Right lobe of liver (tissue), 6 donors: ENCODE measurements at regions not wholly inside any gene's neighbourhood (a gene's known extent, or its start where the extent isn't known, plus 50 kb on each side); places are given as distances from the start of the nearest gene placed in this dataset.
"Not testable (repeated sequence)": the region's sequence is repeated elsewhere in the genome, so short reads cannot be mapped to it uniquely, and the experiment has no call there.

Experiments
- ATAC-seq, 4 donors: fragments of 200-7000 bp; cut with Tn5 transposase; one replicate each; pipeline ENCODE4 v1.9.1; 2020; ENCODE audit warnings: mild to moderate bottlenecking in 4 of 4, moderate library complexity in 4 of 4
- DNase-seq, 3 donors: peaks; one replicate each; pipeline ENCODE4 v3.0.0-alpha.2; 2020
- H3K27ac ChIP-seq, 3 donors: fragments of 200-600 bp; one replicate each; pipeline ENCODE4 v1.8.0; 2022
- H3K27me3 ChIP-seq, 2 donors: fragments of 200-600 bp; one replicate each; pipeline ENCODE4 v1.8.0; 2022
- H3K36me3 ChIP-seq, 4 donors: fragments of 200-600 bp; sonication (generic) in 1 of 4; one replicate each; pipeline versions ENCODE4 v1.5.1 to v1.8.0; 2017 to 2022; ENCODE audit warnings: control low read depth in 1 of 4
- H3K4me1 ChIP-seq, 4 donors: fragments of 200-600 bp; sonication (generic) in 1 of 4; one replicate each; pipeline versions ENCODE4 v1.5.1 to v1.8.0; 2017 to 2022; ENCODE audit warnings: control low read depth in 1 of 4
- H3K4me3 ChIP-seq, 3 donors: fragments of 200-600 bp; one replicate each; pipeline ENCODE4 v1.8.0; 2022
- H3K9me3 ChIP-seq, 4 donors: fragments of 200-600 bp; sonication (generic) in 1 of 4; one replicate each; pipeline versions ENCODE4 v1.5.1 to v1.8.0; 2017 to 2022; ENCODE audit warnings: control low read depth in 1 of 4
- CTCF ChIP-seq, 4 donors: fragments of 200-600 bp in 3 of 4; fragments of 450-650 bp in 1 of 4; IDR thresholded peaks; one replicate each; pipeline versions ENCODE4 v1.5.1 to v1.8.0; 2016 to 2022; ENCODE audit warnings: antibody characterized with exemption in 4 of 4, mild to moderate bottlenecking in 2 of 4
- POLR2A ChIP-seq: fragments of 450-650 bp; IDR thresholded peaks from one replicate; pipeline ENCODE4 v1.6.1; 2017; ENCODE audit warnings: antibody characterized with exemption, mild to moderate bottlenecking
- WGBS: methylation state at CpG from one replicate; pipeline ENCODE4 v1.1.6; 2018; ENCODE audit warnings: low coverage, low lambda C conversion rate; ENCODE audit not compliant: insufficient coverage; ENCODE audit errors: missing lambda C conversion rate; 5-methylcytosine and 5-hydroxymethylcytosine counted together
- intact Hi-C, 2 donors: fragments of 100-400 bp; cut with DNase I; formaldehyde crosslinking; loops; one replicate each; pipeline versions ENCODE4 v1.11.2 to v1.14.1; 2022
- donor health status: DM: no; HTN: yes; CAD: no.
- donor health status: DM: no; HTN: no; CAD: no.
- donor health status: DM: no; HTN: no; CAD: no.
- donor health status: DM: no; HTN: yes; CAD: no.
- donor health status: DM: no; HTN: yes; CAD: no.

- H3K9me3 ChIP-seq, result no peaks in the 10 kb centered on the region
- H3K27me3 ChIP-seq, result no peaks in the 10 kb centered on the region
- no peak for TF ChIP-seq CTCF (IDR thresholded peaks at IDR 0.05)
- TF ChIP-seq POLR2A, result no peak
- no peak for ATAC-seq
- no peaks in the 10 kb centered on the region for H3K36me3 ChIP-seq
- H3K4me1 ChIP-seq, result no peaks in the 10 kb centered on the region
- intact Hi-C loops, result no loop called here
- no peak overlapping the region for H3K4me3 ChIP-seq
- H3K27ac ChIP-seq, result no peak overlapping the region
- 31% methylated on average over 3 of the region's 3 CpGs for WGBS
- no peak for DNase-seq
Observed at GRCh38 chr2:193841384-193842150, 1646.8 kb upstream of the TMEFF2 start.

GRCh38 chr2:193837111-193837738 lies 1642.5 kb upstream of the TMEFF2 start:
- ATAC-seq, result no peak
- H3K27me3 ChIP-seq, result no peaks in the 10 kb centered on the region
- no peaks in the 10 kb centered on the region for H3K4me1 ChIP-seq
- TF ChIP-seq CTCF (IDR thresholded peaks at IDR 0.05) (no peak), POLR2A (no peak)
- intact Hi-C loops, result no loop called here
- H3K27ac ChIP-seq, result no peak overlapping the region
- no peaks in the 10 kb centered on the region for H3K9me3 ChIP-seq
- no peaks in the 10 kb centered on the region for H3K36me3 ChIP-seq
- H3K4me3 ChIP-seq, result no peak overlapping the region
- DNase-seq, result no peak

GRCh38 chr2:193836424-193837006 lies 1641.8 kb upstream of the TMEFF2 start:
- H3K4me1 ChIP-seq, H3K36me3 ChIP-seq, ATAC-seq, H3K27ac ChIP-seq, intact Hi-C loops, H3K9me3 ChIP-seq, H3K4me3 ChIP-seq, H3K27me3 ChIP-seq: not testable (repeated sequence)
- 63% methylated on average over 9 of the region's 15 CpGs for WGBS
- peak in 1 of 3 donors; percentile 20 for DNase-seq

GRCh38 chr2:193833895-193834294 lies 1639.2 kb upstream of the TMEFF2 start:
- H3K9me3 ChIP-seq, H3K36me3 ChIP-seq, H3K27ac ChIP-seq, DNase-seq, ATAC-seq, H3K4me1 ChIP-seq, H3K27me3 ChIP-seq, intact Hi-C loops, H3K4me3 ChIP-seq: not testable (repeated sequence)
- 0% methylated on average over 2 of the region's 2 CpGs for WGBS

GRCh38 chr2:193824474-193824873 lies 1629.7 kb upstream of the TMEFF2 start:
- no peak for TF ChIP-seq POLR2A
- TF ChIP-seq CTCF (IDR thresholded peaks at IDR 0.05), result no peak
- H3K4me1 ChIP-seq, result no peaks in the 10 kb centered on the region
- intact Hi-C loops, result no loop called here
- H3K9me3 ChIP-seq, result no peaks in the 10 kb centered on the region
- H3K27me3 ChIP-seq, result no peaks in the 10 kb centered on the region
- ATAC-seq, result no peak
- H3K36me3 ChIP-seq, result no peaks in the 10 kb centered on the region
- no peak for DNase-seq
- WGBS, result 21% methylated on average over 1 of the region's 1 CpG
- no peak overlapping the region for H3K4me3 ChIP-seq
- no peak overlapping the region for H3K27ac ChIP-seq
